ENCODE measurements at regions not wholly inside any gene's neighbourhood (a gene's known extent, or its start where the extent isn't known, plus 50 kb on each side); places are given as distances from the start of the nearest gene placed in this dataset.

DNA sequence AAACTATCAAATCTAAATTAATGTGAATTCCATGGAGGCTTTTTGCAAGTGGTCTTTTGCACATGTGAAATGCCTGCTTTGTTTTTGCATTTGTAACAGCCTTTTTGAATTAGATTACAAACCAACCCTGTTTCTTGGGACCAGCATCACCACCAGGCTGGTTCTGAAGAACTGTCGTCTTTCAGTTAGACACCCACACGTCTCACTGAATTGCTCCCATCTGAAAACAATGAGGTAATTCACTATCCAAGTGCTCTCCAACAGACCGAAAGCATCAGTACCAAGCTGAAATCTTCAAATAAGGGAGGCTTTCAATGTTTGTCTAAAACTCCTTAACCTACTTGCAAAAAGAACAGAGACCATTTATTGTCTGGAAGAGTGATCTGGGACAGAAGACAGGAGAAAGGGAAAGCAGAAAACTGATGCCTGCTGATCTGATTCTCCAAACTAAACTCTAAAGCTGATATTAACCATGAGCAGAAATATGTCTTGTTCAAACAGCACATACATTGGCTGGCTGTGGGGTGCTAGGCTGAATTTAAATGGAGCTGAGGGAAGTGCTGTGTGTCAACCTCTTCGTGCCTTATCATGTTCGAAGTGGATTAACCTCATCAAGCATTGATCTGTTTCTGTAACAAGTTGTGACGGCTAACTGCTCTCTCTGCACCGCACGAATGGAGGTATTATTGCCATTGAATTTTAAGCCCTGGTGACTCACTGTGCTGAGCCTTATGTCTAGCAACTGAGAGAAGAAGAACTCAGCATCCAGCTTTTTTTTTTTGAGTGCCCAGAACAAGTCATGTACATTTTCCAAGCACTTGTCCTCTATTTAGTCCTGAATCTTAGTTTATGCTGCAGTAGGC lies 213.7 kb upstream of the P2RY1 start:
- no peak overlapping the region for H3K4me3 ChIP-seq (ENCODE audit: low read length)
- TF ChIP-seq ZNF274 (IDR thresholded peaks at IDR 0.05; ENCODE audit: low read depth, low read length), result no peak

DNA sequence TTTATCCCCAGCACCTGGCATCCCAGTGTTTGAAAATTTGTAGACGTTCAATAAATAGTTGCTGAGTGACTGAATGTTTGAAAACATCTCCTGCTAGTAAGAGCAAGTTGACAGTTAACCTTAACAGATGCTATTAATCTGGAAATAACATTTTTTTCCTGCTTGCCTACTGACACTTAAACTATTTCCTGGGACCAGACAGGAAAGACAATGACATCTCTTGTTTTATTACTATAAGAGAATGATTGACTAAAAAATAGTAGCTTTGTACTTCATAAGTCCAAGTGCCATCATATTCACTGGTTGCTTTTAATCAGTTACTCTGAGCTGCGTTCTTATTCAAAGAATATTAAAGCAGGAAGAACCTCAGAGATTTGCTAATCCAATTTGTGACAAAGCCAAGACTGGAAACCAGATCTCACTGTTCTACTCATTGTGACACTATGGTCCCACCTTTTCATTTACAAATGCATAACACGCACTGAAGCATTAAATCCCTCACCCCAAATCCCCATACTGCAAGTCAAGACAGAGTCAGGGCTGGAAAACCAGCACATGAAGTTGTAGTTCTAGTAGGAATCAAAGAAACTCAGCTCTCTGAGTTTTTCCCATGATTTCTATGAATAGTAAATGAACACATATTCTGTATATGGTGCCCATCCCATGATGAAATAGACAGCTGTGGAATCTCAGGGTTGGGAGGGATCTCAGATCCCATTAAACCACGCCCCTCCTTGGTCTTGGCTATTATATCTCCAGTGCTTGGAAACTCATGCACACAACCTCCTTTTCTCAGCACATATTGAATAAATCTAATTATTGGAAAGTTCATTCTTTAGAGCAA lies 212.7 kb upstream of the P2RY1 start:
- TF ChIP-seq ZNF274 (IDR thresholded peaks at IDR 0.05; ENCODE audit: low read depth, low read length), result no peak
- H3K4me3 ChIP-seq (ENCODE audit: low read length), result no peak overlapping the region

DNA sequence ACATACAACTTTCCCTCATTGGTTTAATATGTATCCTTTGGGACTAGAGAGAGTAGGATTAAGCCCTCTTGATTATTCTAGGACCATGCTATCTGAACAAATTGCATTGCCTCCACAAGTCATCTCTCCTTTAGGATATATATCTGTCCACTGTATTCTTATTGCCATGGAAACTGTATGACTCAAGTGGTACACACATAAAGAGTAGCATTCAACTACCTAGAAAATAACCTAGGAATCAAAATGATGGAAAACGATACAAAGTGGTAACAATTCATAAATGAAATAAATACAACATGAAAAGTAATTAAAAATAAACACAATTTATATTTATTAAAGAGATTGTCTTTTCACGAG lies 212.1 kb upstream of the P2RY1 start:
- H3K4me3 ChIP-seq (ENCODE audit: low read length), result no peak overlapping the region
- no peak for TF ChIP-seq ZNF274 (IDR thresholded peaks at IDR 0.05; ENCODE audit: low read depth, low read length)

DNA sequence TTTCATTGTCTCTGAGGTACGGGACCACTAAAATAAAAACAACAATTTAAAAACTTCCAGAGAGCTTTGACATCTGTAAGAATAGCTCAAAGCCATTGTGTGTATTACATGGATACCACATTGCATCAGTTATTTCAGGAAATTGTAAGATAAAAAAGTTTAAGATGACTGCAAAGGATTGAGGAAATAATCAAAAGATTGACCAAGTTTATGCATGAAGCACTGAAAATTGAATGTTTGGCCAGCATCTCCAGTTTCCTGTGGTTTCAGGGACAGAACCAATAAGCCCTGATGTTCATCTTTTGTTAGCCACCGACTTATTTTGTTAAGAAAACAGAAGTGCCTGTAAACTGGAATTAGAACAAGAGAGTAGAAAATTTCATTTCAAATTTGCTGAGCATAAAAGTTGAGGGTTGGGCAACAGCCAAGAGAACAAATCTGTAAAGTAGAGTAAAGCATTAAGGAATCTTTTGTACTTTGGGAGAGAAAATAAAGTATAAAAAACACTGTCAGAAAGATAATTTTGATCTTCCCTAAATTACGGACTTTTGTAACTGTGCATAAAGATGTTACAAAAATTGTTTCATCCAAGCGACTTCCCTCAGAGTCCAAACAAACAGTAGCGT lies 211.5 kb upstream of the P2RY1 start:
- no peak for TF ChIP-seq ZNF274 (IDR thresholded peaks at IDR 0.05; ENCODE audit: low read depth, low read length)
- no peak overlapping the region for H3K4me3 ChIP-seq (ENCODE audit: low read length)

DNA sequence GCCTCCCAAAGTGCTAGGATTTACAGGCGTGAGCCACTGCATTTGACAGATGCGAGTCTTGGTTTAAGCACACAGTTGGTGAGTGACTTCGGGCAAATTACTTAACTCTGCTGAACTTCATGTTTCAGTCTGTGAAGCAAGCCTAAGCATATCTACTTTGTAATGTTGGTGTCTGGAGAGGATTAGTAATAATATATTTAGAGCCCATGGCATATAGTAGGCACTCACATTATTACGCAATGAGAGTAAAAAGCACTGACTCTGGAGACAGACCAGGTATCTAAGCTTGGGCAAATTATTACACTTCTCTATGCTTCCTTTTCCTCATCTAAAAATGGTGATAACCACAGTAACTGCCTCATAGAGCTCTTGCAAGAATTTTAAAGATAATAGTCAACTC lies 208.7 kb upstream of the P2RY1 start:
- no peak overlapping the region for H3K4me3 ChIP-seq (ENCODE audit: low read length)
- no peak for TF ChIP-seq ZNF274 (IDR thresholded peaks at IDR 0.05; ENCODE audit: low read depth, low read length)

DNA sequence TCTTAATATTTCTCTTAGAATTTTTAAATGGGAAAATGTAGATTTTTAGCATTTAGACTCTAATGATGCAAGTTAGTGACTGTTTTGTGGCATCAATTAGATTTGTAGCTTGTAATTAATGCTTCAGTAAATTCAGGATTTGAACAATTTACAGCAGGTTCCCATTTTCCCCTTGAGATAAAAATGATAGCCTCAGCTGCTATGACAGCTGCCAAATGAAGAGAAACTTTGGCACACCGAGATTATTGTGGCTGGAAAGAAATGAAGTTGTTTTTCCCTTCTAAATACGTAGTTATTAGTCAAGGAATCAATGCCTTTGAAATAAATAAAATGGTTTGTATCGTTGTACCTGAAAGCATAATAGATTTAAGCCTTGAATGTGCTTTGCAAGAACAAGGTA lies 206.4 kb upstream of the P2RY1 start:
- TF ChIP-seq ZNF274 (IDR thresholded peaks at IDR 0.05; ENCODE audit: low read depth, low read length), result no peak
- H3K4me3 ChIP-seq (ENCODE audit: low read length), result no peak overlapping the region

DNA sequence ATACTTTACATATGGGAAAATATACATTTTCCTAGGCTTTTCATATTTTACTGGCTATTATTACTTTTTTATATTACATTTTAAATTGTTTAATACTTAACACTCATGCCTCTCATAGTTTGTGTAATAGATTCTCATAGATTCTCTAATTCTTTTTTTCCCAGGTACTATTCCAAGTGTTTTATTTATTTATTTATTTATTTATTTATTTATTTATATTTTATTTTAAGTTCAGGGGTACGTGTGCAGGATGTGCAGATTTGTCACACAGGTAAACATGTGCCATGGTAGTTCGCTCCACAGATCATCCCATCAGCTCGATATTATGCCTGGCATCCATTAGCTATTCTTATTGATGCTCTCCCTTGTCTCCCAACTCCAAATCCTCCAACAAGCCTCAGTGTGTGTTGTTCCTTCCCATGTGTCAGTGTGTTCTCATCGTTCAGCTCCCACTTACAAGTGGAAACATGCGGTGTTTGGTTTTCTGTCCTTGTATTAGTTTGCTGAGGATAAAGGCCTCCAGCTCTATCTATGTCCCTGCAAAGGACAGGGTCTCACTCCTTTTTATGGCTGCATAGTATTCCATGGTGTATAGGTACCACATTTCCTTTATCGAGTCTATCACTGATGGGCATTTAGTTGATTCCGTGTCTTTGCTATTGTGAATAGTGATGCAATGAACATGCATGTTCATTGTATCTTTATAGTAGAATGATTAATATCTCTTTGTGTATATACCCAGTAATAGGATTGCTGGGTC lies 205.4 kb upstream of the P2RY1 start:
- no peak overlapping the region for H3K4me3 ChIP-seq (ENCODE audit: low read length)
- TF ChIP-seq ZNF274 (IDR thresholded peaks at IDR 0.05; ENCODE audit: low read depth, low read length), result no peak

DNA sequence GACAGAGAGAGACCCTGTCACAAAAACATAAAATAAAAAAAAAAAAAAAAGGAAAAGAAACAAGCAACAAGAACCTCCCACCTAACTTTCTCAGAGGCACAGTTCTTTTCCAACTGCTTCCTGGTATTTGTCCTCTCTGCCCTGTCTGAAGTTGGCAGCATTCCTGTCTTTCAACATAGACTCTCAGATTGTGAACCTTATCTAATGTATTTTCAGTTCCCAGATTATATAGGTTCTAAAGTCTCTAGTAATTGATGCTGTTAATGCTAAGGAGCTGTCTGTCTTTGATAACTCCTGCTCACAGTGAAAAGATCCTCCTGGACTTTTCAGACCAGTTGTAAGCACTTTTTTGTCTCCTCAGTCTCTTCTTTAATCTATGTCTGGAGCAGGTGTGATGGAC lies 199.5 kb upstream of the P2RY1 start:
- no peak for TF ChIP-seq ZNF274 (IDR thresholded peaks at IDR 0.05; ENCODE audit: low read depth, low read length)
- H3K4me3 ChIP-seq (ENCODE audit: low read length), result no peak overlapping the region

DNA sequence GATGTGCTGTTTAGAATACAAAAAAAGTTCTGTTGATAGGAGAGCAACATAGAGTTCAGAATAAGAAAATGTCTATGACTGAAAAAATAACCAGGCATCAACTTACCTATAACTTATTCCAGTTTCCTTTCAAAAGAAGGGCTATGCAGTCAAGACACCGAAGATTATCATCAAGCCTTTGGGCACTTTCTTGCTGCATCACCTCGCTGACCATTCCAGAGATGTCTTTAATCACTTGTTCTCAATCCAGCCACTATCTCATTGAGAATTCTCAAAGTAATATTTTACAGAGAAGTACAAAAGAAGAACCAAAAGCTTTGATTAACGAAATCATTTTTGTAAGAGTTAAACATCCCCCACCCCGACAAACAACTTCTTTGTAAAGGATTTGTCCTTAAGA lies 198.3 kb upstream of the P2RY1 start:
- no peak for TF ChIP-seq ZNF274 (IDR thresholded peaks at IDR 0.05; ENCODE audit: low read depth, low read length)
- no peak overlapping the region for H3K4me3 ChIP-seq (ENCODE audit: low read length)

DNA sequence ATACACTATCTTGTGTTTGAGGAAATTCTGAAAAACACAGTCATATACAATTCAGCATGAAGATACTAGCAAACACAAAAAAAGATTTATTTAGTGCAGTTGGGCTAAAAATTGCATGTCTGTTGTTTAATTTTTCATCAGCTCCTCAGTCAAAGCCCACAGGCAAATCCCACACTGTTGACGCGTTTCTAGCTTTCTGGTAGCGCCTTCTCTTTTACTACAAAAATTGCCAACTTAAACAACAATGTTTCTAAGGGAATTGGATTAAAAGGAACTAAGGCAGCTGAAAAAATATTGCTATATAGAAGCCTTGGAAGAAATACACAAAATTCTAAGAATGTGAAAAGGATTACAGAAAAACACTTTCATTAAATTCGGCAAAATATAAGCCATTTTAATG lies 196.7 kb upstream of the P2RY1 start:
- TF ChIP-seq ZNF274 (IDR thresholded peaks at IDR 0.05; ENCODE audit: low read depth, low read length), result no peak
- no peak overlapping the region for H3K4me3 ChIP-seq (ENCODE audit: low read length)

DNA sequence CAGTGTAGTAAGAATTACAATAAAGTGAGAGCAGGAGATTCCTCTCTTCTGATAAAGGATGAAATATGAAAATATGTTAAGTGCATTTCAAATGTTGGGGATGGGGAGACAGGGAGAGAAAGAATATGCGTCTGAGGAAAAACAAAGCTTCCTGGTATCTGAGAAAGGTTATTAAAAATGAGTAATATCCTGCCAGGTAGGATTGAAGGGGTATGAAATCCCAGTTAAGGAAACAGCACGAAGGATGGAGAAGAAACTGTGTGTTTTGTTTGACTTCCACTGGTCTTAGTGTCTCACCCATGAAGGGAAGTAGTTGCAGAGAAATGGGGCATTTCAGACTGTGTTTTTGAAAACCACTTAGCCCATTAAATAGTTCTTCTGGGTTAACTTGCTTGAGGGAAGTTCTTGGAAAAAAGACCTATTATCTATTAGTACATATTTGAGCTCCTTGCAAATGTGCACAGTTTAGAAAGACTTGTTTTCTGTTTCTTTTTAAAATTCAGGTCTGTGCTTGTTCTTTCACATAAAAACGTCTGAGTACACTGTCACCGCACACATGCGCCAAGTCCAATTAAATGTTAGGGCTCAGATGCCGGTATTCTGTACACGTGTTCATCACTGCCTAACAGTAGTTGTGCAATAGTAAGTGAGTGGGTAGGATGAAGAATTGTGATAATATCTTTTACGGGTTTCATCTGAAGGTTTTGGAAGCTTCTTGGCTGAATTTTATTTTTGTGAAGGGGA lies 196.1 kb upstream of the P2RY1 start:
- no peak for TF ChIP-seq ZNF274 (IDR thresholded peaks at IDR 0.05; ENCODE audit: low read depth, low read length)
- no peak overlapping the region for H3K4me3 ChIP-seq (ENCODE audit: low read length)

DNA sequence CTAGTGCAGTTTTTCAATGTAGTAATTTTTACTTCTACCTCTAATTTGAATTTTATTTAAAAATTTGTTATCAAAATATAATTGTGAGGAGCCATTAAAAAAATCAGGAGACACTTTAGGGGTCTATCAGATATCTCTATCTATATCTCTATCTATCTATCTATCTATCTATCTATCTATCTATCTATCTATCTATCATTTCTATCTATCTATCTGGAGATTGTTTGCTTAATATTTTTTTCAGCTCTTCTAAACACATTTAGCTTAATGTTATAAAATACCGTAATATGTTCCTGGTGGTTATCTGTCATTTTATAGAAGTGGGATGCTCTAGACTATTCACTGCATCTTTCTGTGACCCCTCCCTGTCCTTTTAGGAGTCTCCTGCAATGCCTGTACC lies 193.7 kb upstream of the P2RY1 start:
- no peak overlapping the region for H3K4me3 ChIP-seq (ENCODE audit: low read length)
- TF ChIP-seq ZNF274 (IDR thresholded peaks at IDR 0.05; ENCODE audit: low read depth, low read length), result no peak

DNA sequence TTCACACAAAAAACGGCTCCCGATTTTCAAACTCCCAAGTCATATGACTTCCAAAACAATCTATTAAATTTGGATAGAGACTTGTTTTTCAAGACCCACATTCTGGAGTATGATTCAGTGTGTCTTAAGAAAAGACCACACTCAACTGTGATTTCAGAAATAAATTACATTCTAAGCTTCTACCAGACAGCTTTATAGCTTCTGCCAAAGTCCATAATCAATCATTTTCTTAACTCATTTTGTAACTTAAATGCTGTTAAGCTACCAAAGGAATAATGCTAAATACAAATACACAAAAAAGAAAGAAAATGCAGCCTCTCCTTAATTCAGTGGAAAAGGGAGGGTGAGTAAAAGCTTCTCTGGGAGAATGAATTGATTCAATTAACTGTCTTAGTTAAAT lies 192.3 kb upstream of the P2RY1 start:
- H3K4me3 ChIP-seq (ENCODE audit: low read length), result no peak overlapping the region
- no peak for TF ChIP-seq ZNF274 (IDR thresholded peaks at IDR 0.05; ENCODE audit: low read depth, low read length)
